SK-N-MC (cell line): ENCODE measurements at regions not wholly inside any gene's neighbourhood (a gene's known extent, or its start where the extent isn't known, plus 50 kb on each side); places are given as distances from the start of the nearest gene placed in this dataset.

Experiments used
- EZH2 ChIP-seq: fragments of 200-600 bp; sonication (generic); IDR thresholded peaks from one replicate; pipeline ENCODE4 v1.6.1; 2017; ENCODE audit warnings: antibody characterized with exemption
- FOXP2 ChIP-seq: optimal IDR thresholded peaks from 2 replicates; pipeline ENCODE3; 2011; ENCODE audit warnings: mild to moderate bottlenecking, moderate library complexity; ENCODE audit not compliant: insufficient read depth; ENCODE audit errors: extremely low read length, control extremely low read depth
- POLR2AphosphoS5 ChIP-seq: IDR thresholded peaks from 2 replicates; pipeline ENCODE4 v1.6.1; 2012; ENCODE audit warnings: mild to moderate bottlenecking, low read depth, low read length, borderline replicate concordance

DNA sequence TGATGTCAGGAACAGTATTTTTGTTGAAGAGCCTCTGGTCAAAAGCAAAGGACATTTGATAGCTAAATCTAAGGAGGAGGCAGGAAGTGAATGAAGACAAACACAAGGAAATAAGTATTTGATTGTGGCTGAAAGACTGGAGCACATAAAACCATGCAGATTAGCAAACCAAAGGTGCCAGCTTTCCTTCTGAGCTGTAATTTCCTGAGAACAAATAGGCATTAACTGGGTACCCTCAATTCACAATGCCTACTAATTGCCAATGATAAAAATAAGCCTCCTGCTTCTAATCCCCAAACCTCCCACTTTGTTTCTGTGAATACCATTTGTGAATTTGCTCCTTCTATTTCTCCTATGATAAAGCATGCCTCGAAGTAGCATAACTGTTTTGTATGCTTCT, 1279.6 kb upstream of the USP15 start:
- TF ChIP-seq POLR2AphosphoS5 (no peak), EZH2 (no peak), FOXP2 (no peak)
